ENCODE measurements at regions not wholly inside any gene's neighbourhood (a gene's known extent, or its start where the extent isn't known, plus 50 kb on each side); places are given as distances from the start of the nearest gene placed in this dataset.

- no peak overlapping the region for H3K27ac ChIP-seq
- no peak for DNase-seq (ENCODE audit: low spot score)
- no peak overlapping the region for H3K4me3 ChIP-seq
- no peak for TF ChIP-seq CTCF (IDR thresholded peaks at IDR 0.05)
Measured at GRCh38 chr11:105344938-105345337, 205.4 kb upstream of the CARD18 start.

- TF ChIP-seq CTCF (IDR thresholded peaks at IDR 0.05) = no peak
- Histone ChIP-seq H3K27ac (no peak overlapping the region), H3K4me3 (no peak overlapping the region)
- DNase-seq (ENCODE audit: low spot score) = no peak
Measured at GRCh38 chr11:105334025-105334714, 194.6 kb upstream of the CARD18 start.

GRCh38 chr11:105333153-105333552 lies 193.6 kb upstream of the CARD18 start:
- DNase-seq (ENCODE audit: low spot score) = no peak
- no peak for TF ChIP-seq CTCF (IDR thresholded peaks at IDR 0.05)
- Histone ChIP-seq H3K4me3 (no peak overlapping the region), H3K27ac (no peak overlapping the region)

- DNase-seq (ENCODE audit: low spot score) = no peak
- Histone ChIP-seq H3K4me3 (no peak overlapping the region), H3K27ac (no peak overlapping the region)
- TF ChIP-seq CTCF (IDR thresholded peaks at IDR 0.05) = no peak
Measured at GRCh38 chr11:105332171-105332570, 192.6 kb upstream of the CARD18 start.

- no peak for TF ChIP-seq CTCF (IDR thresholded peaks at IDR 0.05)
- Histone ChIP-seq H3K27ac (no peak overlapping the region), H3K4me3 (no peak overlapping the region)
- DNase-seq (ENCODE audit: low spot score) = no peak
Measured at GRCh38 chr11:105328061-105328460, 188.5 kb upstream of the CARD18 start.

- Histone ChIP-seq H3K4me3 (no peak overlapping the region), H3K27ac (no peak overlapping the region)
- no peak for DNase-seq (ENCODE audit: low spot score)
- TF ChIP-seq CTCF (IDR thresholded peaks at IDR 0.05) = no peak
Measured at GRCh38 chr11:105324156-105324555, 184.6 kb upstream of the CARD18 start.

GRCh38 chr11:105321696-105322095 lies 182.1 kb upstream of the CARD18 start:
- DNase-seq (ENCODE audit: low spot score) = no peak
- Histone ChIP-seq H3K27ac (no peak overlapping the region), H3K4me3 (no peak overlapping the region)
- TF ChIP-seq CTCF (IDR thresholded peaks at IDR 0.05) = no peak
